ENCODE measurements at regions not wholly inside any gene's neighbourhood (a gene's known extent, or its start where the extent isn't known, plus 50 kb on each side); places are given as distances from the start of the nearest gene placed in this dataset.

DNA sequence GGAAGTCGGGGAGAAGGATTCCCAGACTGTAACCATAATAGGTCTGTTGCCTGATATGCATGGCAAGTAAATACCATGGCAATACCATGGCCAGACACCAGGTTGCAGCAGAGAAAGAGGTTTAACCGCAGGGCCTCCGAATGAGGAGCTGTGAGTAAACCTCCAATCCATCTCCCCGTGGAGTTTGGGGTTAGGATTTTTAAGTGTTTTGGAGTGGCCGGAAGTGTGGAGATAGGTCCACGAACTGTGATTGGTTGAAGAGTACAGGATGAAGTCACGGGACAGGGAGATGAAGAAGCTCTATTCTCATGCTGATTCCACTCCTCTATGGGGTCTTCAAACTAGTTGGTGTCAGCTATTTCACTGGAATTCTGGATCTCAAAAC, 127.9 kb downstream of the ST8SIA2 start:
- peak; percentile 61 for DNase-seq
- no peaks in the 10 kb centered on the region for H3K36me3 ChIP-seq (replicated peaks; ENCODE audit: control insufficient read depth, insufficient read depth, low read length)
- peaks cover 1% of the 10 kb centered on the region; the same call in 1 of the 2 replicates for H3K27me3 ChIP-seq (ENCODE audit: control insufficient read depth, insufficient read depth, low read length)
- no peak overlapping the region for H3K4me3 ChIP-seq (ENCODE audit: insufficient read depth, low read depth, low read length)

DNA sequence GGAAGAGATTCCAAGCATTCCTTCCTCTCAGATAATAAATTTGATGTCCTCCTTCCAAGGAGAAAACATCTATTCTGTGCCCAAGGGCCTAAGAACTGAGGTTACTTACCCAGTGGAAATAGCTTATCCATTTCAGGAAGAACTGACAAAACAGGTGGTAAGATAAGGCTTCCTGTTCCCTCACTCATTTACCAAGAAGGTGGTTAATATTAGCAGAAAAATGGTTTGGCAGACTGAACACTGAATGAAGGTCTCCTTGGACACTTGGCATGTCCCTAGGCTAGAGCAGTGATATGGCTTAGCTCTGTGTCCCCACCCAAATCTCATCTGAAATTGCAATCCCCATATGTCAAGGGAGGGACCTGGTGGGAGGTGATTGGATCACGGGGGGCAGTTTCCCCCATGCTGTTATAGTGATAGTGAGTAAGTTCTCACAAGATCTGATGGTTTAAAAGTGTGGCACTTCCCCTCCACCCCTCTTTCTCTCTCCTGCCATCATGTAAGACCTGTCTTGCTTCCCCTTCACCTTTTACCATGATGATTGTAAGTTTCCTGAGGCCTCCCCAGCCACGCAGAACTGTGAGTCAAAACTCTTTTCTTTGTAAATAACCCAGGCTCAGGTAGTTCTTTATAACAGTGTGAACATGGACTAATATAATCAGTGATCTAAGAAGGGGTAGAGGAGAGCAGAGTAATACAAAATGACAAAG, 127.4 kb downstream of the ST8SIA2 start:
- peaks cover 1% of the 10 kb centered on the region; the same call in 1 of the 2 replicates for H3K27me3 ChIP-seq (ENCODE audit: control insufficient read depth, insufficient read depth, low read length)
- H3K4me3 ChIP-seq (ENCODE audit: insufficient read depth, low read depth, low read length): no peak overlapping the region
- no peaks in the 10 kb centered on the region for H3K36me3 ChIP-seq (replicated peaks; ENCODE audit: control insufficient read depth, insufficient read depth, low read length)
- no peak for DNase-seq

DNA sequence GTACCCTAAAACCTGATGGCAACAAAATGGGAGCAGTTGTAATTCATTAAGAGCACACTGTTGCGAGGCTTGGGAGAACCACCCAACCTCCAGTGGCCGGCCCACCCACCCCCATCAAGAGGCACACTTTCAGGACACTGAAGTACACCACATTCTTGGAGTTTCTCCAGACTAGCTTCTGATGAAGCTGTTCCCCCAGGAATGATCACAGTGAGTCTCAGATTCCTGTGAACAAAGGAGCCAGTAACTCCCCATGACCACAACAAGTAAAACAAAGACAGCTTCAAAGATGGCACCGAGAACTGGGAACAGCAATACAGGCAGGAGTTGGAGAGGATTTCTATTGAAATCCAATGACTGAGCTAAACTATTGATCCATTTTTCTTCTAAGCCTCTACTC, 126.0 kb downstream of the ST8SIA2 start:
- no peak overlapping the region for H3K4me3 ChIP-seq (ENCODE audit: insufficient read depth, low read depth, low read length)
- H3K27me3 ChIP-seq (ENCODE audit: control insufficient read depth, insufficient read depth, low read length): no peaks in the 10 kb centered on the region
- no peaks in the 10 kb centered on the region for H3K36me3 ChIP-seq (replicated peaks; ENCODE audit: control insufficient read depth, insufficient read depth, low read length)
- DNase-seq: no peak
